Thyroid gland (tissue), 4 donors: ENCODE measurements at regions not wholly inside any gene's neighbourhood (a gene's known extent, or its start where the extent isn't known, plus 50 kb on each side); places are given as distances from the start of the nearest gene placed in this dataset.
A peak's percentile ranks its signal among the peaks of the same experiment; 100 is the strongest.

Experiments
- DNase-seq, 2 donors: peaks; one replicate each; pipeline ENCODE4 v3.0.0-alpha.2; 2019
- H3K27ac ChIP-seq, 3 donors: fragments of 200-600 bp; sonication (generic); 1 replicate in 2 of 3; 2 replicates in 1 of 3; pipeline ENCODE4 v1.5.1; 2016 to 2019; ENCODE audit warnings: mild to moderate bottlenecking in 1 of 3, moderate library complexity in 1 of 3
- H3K27me3 ChIP-seq: fragments of 200-600 bp; sonication (generic); one replicate; pipeline ENCODE4 v1.5.1; 2019
- H3K36me3 ChIP-seq, 2 donors: fragments of 200-600 bp; sonication (generic); one replicate each; pipeline ENCODE4 v1.5.1; 2016 to 2019
- H3K4me1 ChIP-seq, 2 donors: fragments of 200-600 bp; sonication (generic); one replicate each; pipeline ENCODE4 v1.5.1; 2017 to 2019
- H3K4me3 ChIP-seq, 3 donors: fragments of 200-600 bp; sonication (generic); replicated peaks in 1 of 3; 1 replicate in 2 of 3; 2 replicates in 1 of 3; pipeline ENCODE4 v1.5.1; 2016; ENCODE audit warnings: mild to moderate bottlenecking in 1 of 3
- H3K9me3 ChIP-seq: fragments of 200-600 bp; sonication (generic); one replicate; pipeline ENCODE4 v1.5.1; 2017
- POLR2A ChIP-seq, 2 donors: fragments of 450-650 bp; IDR thresholded peaks; one replicate each; pipeline ENCODE4 v1.6.1; 2017; ENCODE audit warnings: antibody characterized with exemption in 2 of 2, mild to moderate bottlenecking in 2 of 2, moderate library complexity in 1 of 2
- WGBS, 2 donors: methylation state at CpG; one replicate each; pipeline ENCODE4 v1.1.5; 2017; 5-methylcytosine and 5-hydroxymethylcytosine counted together
- intact Hi-C: fragments of 100-400 bp; cut with DNase I; formaldehyde crosslinking; loops from one replicate; pipeline ENCODE4 v1.15.1; 2023
- TF ChIP-seq, protein P1 (sequence below), 6 experiments: fragments of 200-600 bp in 3 of 6; fragments of 450-650 bp in 3 of 6; sonication (generic) in 3 of 6; IDR thresholded peaks; one replicate each; pipeline ENCODE4 v1.5.1; 2016 to 2019; ENCODE audit warnings: antibody characterized with exemption in 6 of 6, mild to moderate bottlenecking in 2 of 6, inconsistent platforms in 1 of 6, moderate library complexity in 1 of 6

DNA sequence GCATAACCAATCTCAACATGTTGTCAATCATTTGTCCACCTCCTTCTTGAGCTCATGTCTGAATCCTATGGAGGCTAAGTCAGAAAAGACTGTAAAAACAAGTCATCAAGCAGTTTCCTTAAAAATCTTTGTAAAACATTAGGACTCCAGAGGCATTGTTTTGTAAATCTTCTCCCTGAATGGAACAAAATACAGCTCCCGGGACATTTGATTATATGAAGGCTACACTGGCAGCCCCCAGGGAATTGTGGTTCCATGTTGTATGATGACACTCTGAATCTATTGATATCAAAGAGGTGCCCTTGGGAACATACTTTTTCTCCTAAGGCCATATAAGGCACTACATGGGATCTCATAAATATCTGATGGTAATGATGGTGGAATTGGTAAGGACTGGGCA lies 83.2 kb upstream of the NUDT12 start:
- H3K27ac ChIP-seq, result no peak overlapping the region
- no peak overlapping the region for H3K4me3 ChIP-seq
- no peaks in the 10 kb centered on the region for H3K4me1 ChIP-seq
- intact Hi-C loops, result no loop called here
- no peaks in the 10 kb centered on the region for H3K36me3 ChIP-seq
- TF ChIP-seq, protein P1, sequence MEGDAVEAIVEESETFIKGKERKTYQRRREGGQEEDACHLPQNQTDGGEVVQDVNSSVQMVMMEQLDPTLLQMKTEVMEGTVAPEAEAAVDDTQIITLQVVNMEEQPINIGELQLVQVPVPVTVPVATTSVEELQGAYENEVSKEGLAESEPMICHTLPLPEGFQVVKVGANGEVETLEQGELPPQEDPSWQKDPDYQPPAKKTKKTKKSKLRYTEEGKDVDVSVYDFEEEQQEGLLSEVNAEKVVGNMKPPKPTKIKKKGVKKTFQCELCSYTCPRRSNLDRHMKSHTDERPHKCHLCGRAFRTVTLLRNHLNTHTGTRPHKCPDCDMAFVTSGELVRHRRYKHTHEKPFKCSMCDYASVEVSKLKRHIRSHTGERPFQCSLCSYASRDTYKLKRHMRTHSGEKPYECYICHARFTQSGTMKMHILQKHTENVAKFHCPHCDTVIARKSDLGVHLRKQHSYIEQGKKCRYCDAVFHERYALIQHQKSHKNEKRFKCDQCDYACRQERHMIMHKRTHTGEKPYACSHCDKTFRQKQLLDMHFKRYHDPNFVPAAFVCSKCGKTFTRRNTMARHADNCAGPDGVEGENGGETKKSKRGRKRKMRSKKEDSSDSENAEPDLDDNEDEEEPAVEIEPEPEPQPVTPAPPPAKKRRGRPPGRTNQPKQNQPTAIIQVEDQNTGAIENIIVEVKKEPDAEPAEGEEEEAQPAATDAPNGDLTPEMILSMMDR (IDR thresholded peaks at IDR 0.05), result no peak
- 84 to 96% methylated on average over 1 of the region's 1 CpG for WGBS, 2 donors
- no peaks in the 10 kb centered on the region for H3K9me3 ChIP-seq
- H3K27me3 ChIP-seq, result no peaks in the 10 kb centered on the region
- no peak for DNase-seq

- intact Hi-C loops, result no loop called here
- Histone ChIP-seq H3K27ac (no peak overlapping the region), H3K27me3 (no peaks in the 10 kb centered on the region), H3K9me3 (no peaks in the 10 kb centered on the region), H3K4me1 (no peaks in the 10 kb centered on the region), H3K4me3 (no peak overlapping the region), H3K36me3 (no peaks in the 10 kb centered on the region)
- TF ChIP-seq POLR2A (IDR thresholded peaks at IDR 0.05), result no peak
- TF ChIP-seq, protein P1 (IDR thresholded peaks at IDR 0.05), result no peak
- no peak for DNase-seq
Observed at GRCh38 chr5:103638979-103639378, 76.4 kb upstream of the NUDT12 start.

- Histone ChIP-seq H3K36me3 (no peaks in the 10 kb centered on the region), H3K27ac (no peak overlapping the region), H3K27me3 (no peaks in the 10 kb centered on the region), H3K4me1 (peaks cover 13 to 17% of the 10 kb centered on the region in 2 donors), H3K4me3 (no peak overlapping the region), H3K9me3 (no peaks in the 10 kb centered on the region)
- TF ChIP-seq, protein P1 (IDR thresholded peaks at IDR 0.05), result no peak
- TF ChIP-seq POLR2A (IDR thresholded peaks at IDR 0.05), result no peak
- intact Hi-C loops, result no loop called here
- WGBS, 2 donors, result 64 to 65% methylated on average over 3 of the region's 3 CpGs
- peak in 1 of 2 donors; percentile 9 for DNase-seq
Observed at GRCh38 chr5:103624675-103625074, 62.1 kb upstream of the NUDT12 start.

DNA sequence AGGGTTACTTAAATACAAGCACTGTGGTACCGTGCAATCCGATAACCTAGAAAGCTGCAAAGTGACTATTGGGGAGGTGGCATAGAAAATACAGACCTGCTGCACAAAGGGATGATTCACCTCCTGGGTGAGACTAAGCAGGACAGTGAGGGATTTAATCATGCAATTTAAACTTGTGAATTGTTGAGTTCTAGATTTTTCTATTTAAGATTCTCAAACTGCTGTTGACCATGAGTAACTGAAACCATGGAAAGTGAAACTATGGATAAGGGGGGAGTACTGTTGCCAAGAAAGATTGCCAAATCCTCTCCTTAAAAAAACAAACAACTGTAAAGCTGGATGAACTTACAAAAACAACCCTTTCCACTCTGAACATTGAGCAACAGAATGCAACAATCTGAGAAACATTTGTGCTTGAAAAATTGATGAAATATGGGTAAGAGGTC lies 61.5 kb upstream of the NUDT12 start:
- Histone ChIP-seq H3K4me3 (no peak overlapping the region), H3K27ac (peak overlapping the region in 1 of 3 donors; percentile 49), H3K36me3 (no peaks in the 10 kb centered on the region), H3K27me3 (no peaks in the 10 kb centered on the region), H3K4me1 (peaks cover 13 to 17% of the 10 kb centered on the region in 2 donors), H3K9me3 (no peaks in the 10 kb centered on the region)
- DNase-seq, result no peak
- intact Hi-C loops, result no loop called here
- no peak for TF ChIP-seq POLR2A (IDR thresholded peaks at IDR 0.05)
- TF ChIP-seq, protein P1 (IDR thresholded peaks at IDR 0.05), result no peak
- WGBS, 2 donors, result 84 to 86% methylated on average over 2 of the region's 2 CpGs

DNA sequence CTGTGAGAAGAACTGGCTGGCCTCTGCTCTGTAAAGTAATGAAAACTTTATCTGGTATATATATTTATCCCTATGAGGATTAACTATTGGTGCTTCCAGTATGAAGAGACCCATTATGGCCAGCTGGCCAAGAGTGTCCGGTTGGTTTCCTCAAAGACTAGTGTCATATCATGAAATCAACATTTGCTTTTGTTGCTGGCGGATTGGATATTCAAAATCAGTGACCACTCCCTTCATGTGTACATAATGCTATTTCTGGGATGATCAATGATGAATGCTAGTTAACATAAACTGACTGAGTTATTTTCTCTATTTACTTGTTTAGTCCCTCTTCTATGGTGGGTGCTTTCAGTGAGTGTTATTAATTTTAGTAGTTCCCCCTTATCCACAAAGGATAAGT lies 60.8 kb upstream of the NUDT12 start:
- Histone ChIP-seq H3K9me3 (no peaks in the 10 kb centered on the region), H3K36me3 (no peaks in the 10 kb centered on the region), H3K4me1 (peaks cover 13 to 17% of the 10 kb centered on the region in 2 donors), H3K27ac (no peak overlapping the region), H3K4me3 (no peak overlapping the region), H3K27me3 (no peaks in the 10 kb centered on the region)
- DNase-seq, result no peak
- 94 to 95% methylated on average over 2 of the region's 2 CpGs for WGBS, 2 donors
- intact Hi-C loops, result no loop called here
- TF ChIP-seq, protein P1 (IDR thresholded peaks at IDR 0.05), result no peak
- TF ChIP-seq POLR2A (IDR thresholded peaks at IDR 0.05), result no peak
